ENCODE measurements at regions not wholly inside any gene's neighbourhood (a gene's known extent, or its start where the extent isn't known, plus 50 kb on each side); places are given as distances from the start of the nearest gene placed in this dataset.
A peak's percentile ranks its signal among the peaks of the same experiment; 100 is the strongest.

- no peaks in the 10 kb centered on the region for H3K9me3 ChIP-seq (ENCODE audit: control insufficient read depth, insufficient read depth, low read length)
- H3K36me3 ChIP-seq (ENCODE audit: control insufficient read depth, insufficient read depth, low read length): no peaks in the 10 kb centered on the region
- H3K27ac ChIP-seq (ENCODE audit: low read depth, low read length): no peak overlapping the region
- no peaks in the 10 kb centered on the region for H3K27me3 ChIP-seq (ENCODE audit: control insufficient read depth, insufficient read depth, low read length)
- no peak overlapping the region for H3K4me3 ChIP-seq (ENCODE audit: low read depth, low read length)
- no peaks in the 10 kb centered on the region for H3K4me1 ChIP-seq (ENCODE audit: control insufficient read depth, insufficient read depth, low read length)
- no peak for DNase-seq (ENCODE audit: low read depth in 4 of 6, low spot score in 6 of 6)
- WGBS (ENCODE audit: insufficient coverage): no CpG with 5 or more reads among the region's 2 CpGs
These were observed 1373.2 kb downstream of the SUCLG1 start for GRCh38 chr2:83085869-83086268.

- Histone ChIP-seq H3K36me3 (ENCODE audit: control insufficient read depth, insufficient read depth, low read length) (no peaks in the 10 kb centered on the region), H3K4me3 (ENCODE audit: low read depth, low read length) (no peak overlapping the region), H3K27me3 (ENCODE audit: control insufficient read depth, insufficient read depth, low read length) (no peaks in the 10 kb centered on the region), H3K4me1 (ENCODE audit: control insufficient read depth, insufficient read depth, low read length) (no peaks in the 10 kb centered on the region), H3K27ac (ENCODE audit: low read depth, low read length) (no peak overlapping the region), H3K9me3 (ENCODE audit: control insufficient read depth, insufficient read depth, low read length) (no peaks in the 10 kb centered on the region)
- 81% methylated on average over 3 of the region's 6 CpGs for WGBS (ENCODE audit: insufficient coverage)
- DNase-seq (ENCODE audit: low read depth in 4 of 6, low spot score in 6 of 6): peak in 5 of 6 donors; percentile 7 to 88 (median 21)
These were observed 1377.0 kb downstream of the SUCLG1 start for GRCh38 chr2:83081826-83082690.

- H3K27ac ChIP-seq (ENCODE audit: low read depth, low read length): no peak overlapping the region
- no peaks in the 10 kb centered on the region for H3K27me3 ChIP-seq (ENCODE audit: control insufficient read depth, insufficient read depth, low read length)
- H3K9me3 ChIP-seq (ENCODE audit: control insufficient read depth, insufficient read depth, low read length): no peaks in the 10 kb centered on the region
- no peak for DNase-seq (ENCODE audit: low read depth in 4 of 6, low spot score in 6 of 6)
- WGBS (ENCODE audit: insufficient coverage): no CpG with 5 or more reads among the region's 2 CpGs
- no peak overlapping the region for H3K4me3 ChIP-seq (ENCODE audit: low read depth, low read length)
- H3K36me3 ChIP-seq (ENCODE audit: control insufficient read depth, insufficient read depth, low read length): no peaks in the 10 kb centered on the region
- no peaks in the 10 kb centered on the region for H3K4me1 ChIP-seq (ENCODE audit: control insufficient read depth, insufficient read depth, low read length)
These were observed 1380.1 kb downstream of the SUCLG1 start for GRCh38 chr2:83079007-83079406.

GRCh38 chr2:83072767-83073166, 1386.3 kb downstream of the SUCLG1 start:
- Histone ChIP-seq H3K36me3 (ENCODE audit: control insufficient read depth, insufficient read depth, low read length) (no peaks in the 10 kb centered on the region), H3K4me3 (ENCODE audit: low read depth, low read length) (no peak overlapping the region), H3K27ac (ENCODE audit: low read depth, low read length) (no peak overlapping the region), H3K27me3 (ENCODE audit: control insufficient read depth, insufficient read depth, low read length) (no peaks in the 10 kb centered on the region), H3K4me1 (ENCODE audit: control insufficient read depth, insufficient read depth, low read length) (no peaks in the 10 kb centered on the region), H3K9me3 (ENCODE audit: control insufficient read depth, insufficient read depth, low read length) (no peaks in the 10 kb centered on the region)
- no peak for DNase-seq (ENCODE audit: low read depth in 4 of 6, low spot score in 6 of 6)

GRCh38 chr2:83071914-83072313, 1387.2 kb downstream of the SUCLG1 start:
- Histone ChIP-seq H3K4me3 (ENCODE audit: low read depth, low read length) (no peak overlapping the region), H3K4me1 (ENCODE audit: control insufficient read depth, insufficient read depth, low read length) (no peaks in the 10 kb centered on the region), H3K27ac (ENCODE audit: low read depth, low read length) (no peak overlapping the region), H3K36me3 (ENCODE audit: control insufficient read depth, insufficient read depth, low read length) (no peaks in the 10 kb centered on the region), H3K9me3 (ENCODE audit: control insufficient read depth, insufficient read depth, low read length) (no peaks in the 10 kb centered on the region), H3K27me3 (ENCODE audit: control insufficient read depth, insufficient read depth, low read length) (no peaks in the 10 kb centered on the region)
- WGBS (ENCODE audit: insufficient coverage): no CpG with 5 or more reads among the region's 1 CpG
- DNase-seq (ENCODE audit: low read depth in 4 of 6, low spot score in 6 of 6): no peak

- no peak overlapping the region for H3K4me3 ChIP-seq (ENCODE audit: low read depth, low read length)
- 96% methylated on average over 2 of the region's 5 CpGs for WGBS (ENCODE audit: insufficient coverage)
These were observed 1387.7 kb downstream of the SUCLG1 start for GRCh38 chr2:83071352-83071751.

GRCh38 chr2:83069724-83070123, 1389.4 kb downstream of the SUCLG1 start:
- Histone ChIP-seq H3K36me3 (ENCODE audit: control insufficient read depth, insufficient read depth, low read length) (no peaks in the 10 kb centered on the region), H3K27ac (ENCODE audit: low read depth, low read length) (no peak overlapping the region), H3K9me3 (ENCODE audit: control insufficient read depth, insufficient read depth, low read length) (no peaks in the 10 kb centered on the region), H3K4me1 (ENCODE audit: control insufficient read depth, insufficient read depth, low read length) (no peaks in the 10 kb centered on the region), H3K27me3 (ENCODE audit: control insufficient read depth, insufficient read depth, low read length) (no peaks in the 10 kb centered on the region), H3K4me3 (ENCODE audit: low read depth, low read length) (no peak overlapping the region)
- DNase-seq (ENCODE audit: low read depth in 4 of 6, low spot score in 6 of 6): peak in 3 of 6 donors; percentile 4 to 43 (median 24)

More at GRCh38 chr2:83071352-83071751, 1387.7 kb downstream of the SUCLG1 start:
- Histone ChIP-seq H3K36me3 (ENCODE audit: control insufficient read depth, insufficient read depth, low read length) (no peaks in the 10 kb centered on the region), H3K27ac (ENCODE audit: low read depth, low read length) (no peak overlapping the region), H3K27me3 (ENCODE audit: control insufficient read depth, insufficient read depth, low read length) (no peaks in the 10 kb centered on the region), H3K4me1 (ENCODE audit: control insufficient read depth, insufficient read depth, low read length) (no peaks in the 10 kb centered on the region), H3K9me3 (ENCODE audit: control insufficient read depth, insufficient read depth, low read length) (no peaks in the 10 kb centered on the region)
- DNase-seq (ENCODE audit: low read depth in 4 of 6, low spot score in 6 of 6): no peak

- H3K27me3 ChIP-seq (ENCODE audit: control insufficient read depth, insufficient read depth, low read length): no peaks in the 10 kb centered on the region
- no CpG with 5 or more reads among the region's 1 CpG for WGBS (ENCODE audit: insufficient coverage)
- H3K4me1 ChIP-seq (ENCODE audit: control insufficient read depth, insufficient read depth, low read length): no peaks in the 10 kb centered on the region
- no peak overlapping the region for H3K27ac ChIP-seq (ENCODE audit: low read depth, low read length)
- H3K4me3 ChIP-seq (ENCODE audit: low read depth, low read length): no peak overlapping the region
- DNase-seq (ENCODE audit: low read depth in 4 of 6, low spot score in 6 of 6): no peak
- H3K36me3 ChIP-seq (ENCODE audit: control insufficient read depth, insufficient read depth, low read length): no peaks in the 10 kb centered on the region
- no peaks in the 10 kb centered on the region for H3K9me3 ChIP-seq (ENCODE audit: control insufficient read depth, insufficient read depth, low read length)
These were observed 1390.4 kb downstream of the SUCLG1 start for GRCh38 chr2:83068714-83069113.

GRCh38 chr2:83067947-83068346, 1391.1 kb downstream of the SUCLG1 start:
- Histone ChIP-seq H3K4me3 (ENCODE audit: low read depth, low read length) (no peak overlapping the region), H3K36me3 (ENCODE audit: control insufficient read depth, insufficient read depth, low read length) (no peaks in the 10 kb centered on the region), H3K4me1 (ENCODE audit: control insufficient read depth, insufficient read depth, low read length) (no peaks in the 10 kb centered on the region), H3K9me3 (ENCODE audit: control insufficient read depth, insufficient read depth, low read length) (no peaks in the 10 kb centered on the region), H3K27me3 (ENCODE audit: control insufficient read depth, insufficient read depth, low read length) (no peaks in the 10 kb centered on the region), H3K27ac (ENCODE audit: low read depth, low read length) (no peak overlapping the region)
- DNase-seq (ENCODE audit: low read depth in 4 of 6, low spot score in 6 of 6): no peak
- WGBS (ENCODE audit: insufficient coverage): no CpG with 5 or more reads among the region's 1 CpG

- H3K4me1 ChIP-seq (ENCODE audit: control insufficient read depth, insufficient read depth, low read length): no peaks in the 10 kb centered on the region
- H3K27ac ChIP-seq (ENCODE audit: low read depth, low read length): no peak overlapping the region
- no peak overlapping the region for H3K4me3 ChIP-seq (ENCODE audit: low read depth, low read length)
- DNase-seq (ENCODE audit: low read depth in 4 of 6, low spot score in 6 of 6): no peak
- H3K27me3 ChIP-seq (ENCODE audit: control insufficient read depth, insufficient read depth, low read length): no peaks in the 10 kb centered on the region
- WGBS (ENCODE audit: insufficient coverage): no CpG with 5 or more reads among the region's 1 CpG
- H3K9me3 ChIP-seq (ENCODE audit: control insufficient read depth, insufficient read depth, low read length): no peaks in the 10 kb centered on the region
- H3K36me3 ChIP-seq (ENCODE audit: control insufficient read depth, insufficient read depth, low read length): no peaks in the 10 kb centered on the region
These were observed 1395.1 kb downstream of the SUCLG1 start for GRCh38 chr2:83063933-83064332.
